G401 (cell line): ENCODE measurements at regions not wholly inside any gene's neighbourhood (a gene's known extent, or its start where the extent isn't known, plus 50 kb on each side); places are given as distances from the start of the nearest gene placed in this dataset.
"Not testable (repeated sequence)": the region's sequence is repeated elsewhere in the genome, so short reads cannot be mapped to it uniquely, and the experiment has no call there.

Experiments used
- DNase-seq: peaks from one replicate; pipeline ENCODE4 v3.0.0-alpha.2; 2015; ENCODE audit warnings: low spot score
- in situ Hi-C: cut with HindIII; loops from 2 replicates; pipeline ENCODE4 v1.10.0; 2016; ENCODE audit warnings: low sequenced_read_pairs, mixed read lengths

GRCh38 chr2:118386641-118387302 lies 298.5 kb downstream of the INSIG2 start:
- DNase-seq: no peak

GRCh38 chr2:118380915-118381653 lies 292.8 kb downstream of the INSIG2 start:
- no peak for DNase-seq
- in situ Hi-C loops: no loop called here

More at GRCh38 chr2:118386641-118387302, 298.5 kb downstream of the INSIG2 start:
- in situ Hi-C loops: no loop called here

GRCh38 chr2:118375907-118376485 lies 287.7 kb downstream of the INSIG2 start:
- in situ Hi-C loops: no loop called here
- no peak for DNase-seq

GRCh38 chr2:118374974-118375755 lies 286.9 kb downstream of the INSIG2 start:
- DNase-seq: no peak
- in situ Hi-C loops: no loop called here

GRCh38 chr2:118372886-118373830 lies 284.9 kb downstream of the INSIG2 start:
- in situ Hi-C loops: no loop called here
- DNase-seq: no peak

- in situ Hi-C loops: no loop called here
- DNase-seq: peak; percentile 1
Observed at GRCh38 chr2:118371515-118371914, 283.2 kb downstream of the INSIG2 start.

GRCh38 chr2:118369521-118369920 lies 281.2 kb downstream of the INSIG2 start:
- DNase-seq, in situ Hi-C loops: not testable (repeated sequence)

- DNase-seq: no peak
- in situ Hi-C loops: no loop called here
Observed at GRCh38 chr2:118363604-118364003, 275.3 kb downstream of the INSIG2 start.

GRCh38 chr2:118356051-118356450 lies 267.8 kb downstream of the INSIG2 start:
- DNase-seq: no peak
- in situ Hi-C loops: no loop called here

GRCh38 chr2:118351796-118352195 lies 263.5 kb downstream of the INSIG2 start:
- in situ Hi-C loops: no loop called here

GRCh38 chr2:118350621-118351020 lies 262.4 kb downstream of the INSIG2 start:
- DNase-seq: no peak
- in situ Hi-C loops: no loop called here

More at GRCh38 chr2:118351796-118352195, 263.5 kb downstream of the INSIG2 start:
- DNase-seq: no peak

GRCh38 chr2:118349365-118349764 lies 261.1 kb downstream of the INSIG2 start:
- in situ Hi-C loops: no loop called here
- DNase-seq: no peak

GRCh38 chr2:118348380-118349034 lies 260.2 kb downstream of the INSIG2 start:
- in situ Hi-C loops: no loop called here
- DNase-seq: no peak

GRCh38 chr2:118345465-118345864 lies 257.2 kb downstream of the INSIG2 start:
- in situ Hi-C loops: no loop called here
- no peak for DNase-seq

- in situ Hi-C loops: no loop called here
- no peak for DNase-seq
Observed at GRCh38 chr2:118340103-118340502, 251.8 kb downstream of the INSIG2 start.

- DNase-seq: no peak
- in situ Hi-C loops: no loop called here
Observed at GRCh38 chr2:118339386-118339785, 251.1 kb downstream of the INSIG2 start.

GRCh38 chr2:118333664-118334063 lies 245.4 kb downstream of the INSIG2 start:
- in situ Hi-C loops: no loop called here
- no peak for DNase-seq

GRCh38 chr2:118325321-118325955 lies 237.2 kb downstream of the INSIG2 start:
- no peak for DNase-seq
- in situ Hi-C loops: no loop called here
